HG03095 (cell line): ENCODE measurements at regions not wholly inside any gene's neighbourhood (a gene's known extent, or its start where the extent isn't known, plus 50 kb on each side); places are given as distances from the start of the nearest gene placed in this dataset.
"Not testable (repeated sequence)": the region's sequence is repeated elsewhere in the genome, so short reads cannot be mapped to it uniquely, and the experiment has no call there.

Source experiments
- ATAC-seq: cut with Tn5 transposase; IDR thresholded peaks from one replicate; pipeline ENCODE4 v1.9.1; 2021; ENCODE audit warnings: moderate library complexity; ENCODE audit not compliant: unreplicated experiment

DNA sequence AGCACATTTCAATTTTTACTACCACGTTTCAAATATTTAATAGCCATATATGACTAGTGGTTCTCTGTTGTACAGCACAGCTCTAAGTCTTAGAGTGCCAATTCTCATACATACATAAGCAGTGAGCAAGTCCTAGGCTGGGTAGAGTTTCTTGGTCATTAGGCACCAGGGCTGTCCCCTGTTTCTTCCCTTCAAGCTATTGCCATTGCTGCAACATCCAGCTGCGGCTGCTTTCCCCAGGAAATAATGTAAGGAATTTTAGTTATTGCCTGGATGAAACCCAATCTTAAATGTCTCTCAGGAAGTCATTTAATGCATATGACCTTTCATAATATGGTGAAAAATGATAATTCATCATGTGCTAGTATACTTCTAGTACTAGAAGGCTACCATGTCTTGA is 74.1 kb upstream of the PPP3CA start:
- no peak for ATAC-seq

DNA sequence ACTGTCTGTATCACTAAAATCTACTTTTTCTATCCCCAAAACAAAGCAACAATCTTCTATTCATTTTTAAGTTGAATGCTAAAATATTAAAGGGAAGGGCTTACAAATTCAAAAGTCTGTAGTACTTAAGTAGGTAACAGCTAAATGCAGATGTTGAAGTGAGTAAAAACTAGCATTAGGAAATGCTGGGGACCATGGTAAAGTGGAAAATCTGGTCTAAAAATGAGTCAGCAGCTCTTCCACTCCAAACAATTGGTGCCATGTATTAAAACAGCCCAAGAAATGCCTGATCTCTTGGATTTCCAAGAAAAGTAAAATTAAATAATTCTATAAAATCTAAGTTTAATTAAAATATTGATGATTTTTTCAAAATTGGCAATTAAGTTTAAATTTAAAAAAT is 73.3 kb upstream of the PPP3CA start:
- ATAC-seq = no peak

DNA sequence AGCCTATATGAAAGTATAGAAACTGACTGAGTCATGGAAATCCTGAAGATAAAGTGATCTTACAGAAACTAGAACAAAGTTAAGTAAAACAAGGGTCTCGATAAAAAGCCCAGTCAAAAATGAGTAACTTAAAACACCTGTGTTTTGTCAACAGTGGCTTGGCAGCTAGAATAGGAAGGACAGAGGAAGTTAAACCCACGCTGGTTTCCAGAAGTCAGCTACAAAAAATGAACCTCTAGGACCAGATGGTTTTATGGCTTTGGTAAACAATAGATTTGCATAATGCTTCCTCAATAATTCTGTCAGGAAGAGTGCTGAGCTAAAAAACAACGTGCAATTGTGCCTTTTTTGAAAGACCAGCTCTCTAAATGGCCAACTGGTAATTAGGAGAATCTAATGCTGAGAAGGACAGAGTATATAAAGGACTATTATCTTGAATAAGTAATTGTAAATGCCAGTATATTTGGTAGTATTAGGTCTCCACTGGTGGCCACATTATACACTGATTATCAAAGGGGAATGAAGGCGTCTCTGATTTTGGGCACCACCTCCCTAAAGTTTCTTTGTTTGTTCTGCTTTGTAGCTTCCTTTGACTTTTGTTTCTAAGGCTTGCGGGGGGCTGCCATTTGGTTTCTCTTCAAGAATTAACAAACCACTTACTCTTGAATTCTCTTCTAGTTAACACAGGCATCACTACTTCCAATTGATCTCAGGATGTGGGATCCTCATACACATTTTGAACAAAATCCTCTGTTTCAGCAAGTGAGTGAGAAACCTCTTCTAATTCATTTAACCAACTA is 72.2 kb upstream of the PPP3CA start:
- peak; percentile 77 for ATAC-seq

DNA sequence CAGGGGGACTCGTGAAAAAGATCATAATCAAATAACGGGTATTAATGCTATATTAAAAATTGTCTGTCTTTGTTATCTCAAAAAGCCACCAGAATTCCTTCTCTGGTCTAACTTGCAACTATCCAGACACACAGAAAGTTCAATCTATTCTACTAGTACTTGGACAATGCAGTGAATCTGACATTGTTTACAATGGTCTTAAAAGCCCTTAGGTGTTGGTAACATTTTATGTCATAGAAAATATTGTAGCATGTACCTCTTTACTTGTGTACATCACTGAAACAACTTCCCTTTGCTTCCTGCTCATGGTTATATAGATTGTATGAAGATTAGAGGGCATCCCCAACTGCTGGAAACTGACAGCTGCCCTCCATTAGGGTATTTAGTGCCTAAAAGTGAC is 71.1 kb upstream of the PPP3CA start:
- ATAC-seq = no peak

DNA sequence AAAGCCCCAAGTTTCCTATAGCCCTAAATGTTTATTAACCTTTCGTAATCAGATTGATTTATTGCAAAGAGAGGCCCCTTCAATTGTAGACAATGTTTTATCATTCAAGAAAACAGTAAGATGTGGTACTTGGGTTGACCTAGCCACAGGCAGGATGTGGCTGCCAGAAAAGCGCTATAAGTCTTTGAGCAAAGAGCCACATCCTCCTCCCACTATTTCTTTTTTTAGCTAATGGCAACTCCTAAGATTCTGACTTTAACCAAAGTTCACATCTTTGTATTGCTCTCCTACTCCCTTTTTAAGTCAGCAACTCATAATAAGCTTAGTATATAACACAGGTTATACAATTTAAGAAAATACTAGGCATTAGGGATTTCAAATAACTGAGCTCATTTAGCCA is 70.7 kb upstream of the PPP3CA start:
- peak; percentile 77 for ATAC-seq

DNA sequence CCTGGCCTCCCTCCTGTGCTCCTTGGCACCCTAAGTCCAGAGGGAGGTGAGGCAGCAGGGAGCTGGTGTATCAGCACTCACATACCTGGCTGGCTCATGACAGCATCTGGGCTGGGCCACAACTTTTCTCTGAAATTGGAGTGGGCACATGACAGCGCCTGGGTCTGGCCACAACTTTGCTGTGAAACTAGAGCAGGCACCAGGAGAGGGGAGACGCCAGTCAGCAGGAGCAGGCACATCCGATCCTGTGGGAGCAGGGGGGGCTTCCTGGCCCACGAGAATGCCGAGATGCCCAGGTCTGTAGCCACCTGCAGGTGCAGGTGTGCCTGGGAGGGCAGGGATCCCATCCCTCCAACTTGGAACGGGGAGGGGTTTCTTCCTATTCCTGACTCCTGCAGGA is 69.7 kb upstream of the PPP3CA start:
- ATAC-seq = no peak

DNA sequence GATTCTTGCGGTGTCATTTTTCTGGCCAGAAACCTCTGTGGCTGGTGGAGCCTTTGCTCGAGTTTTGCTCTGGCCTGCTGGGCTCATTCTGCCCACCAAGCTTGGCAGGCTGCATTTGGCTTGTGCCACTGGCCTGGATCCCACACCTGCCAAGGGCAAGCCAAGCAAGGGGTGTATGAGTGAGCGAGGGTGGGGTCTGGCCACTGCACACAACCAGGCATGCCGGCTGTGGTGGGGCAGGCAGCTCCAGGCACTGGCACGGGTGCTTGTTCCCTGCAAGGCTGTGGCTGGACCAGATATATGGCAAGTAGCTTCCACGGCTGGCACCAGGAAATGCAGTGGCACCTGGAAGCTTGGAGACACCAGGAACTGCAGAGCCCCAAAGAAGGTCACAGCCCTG is 68.6 kb upstream of the PPP3CA start:
- no peak for ATAC-seq

DNA sequence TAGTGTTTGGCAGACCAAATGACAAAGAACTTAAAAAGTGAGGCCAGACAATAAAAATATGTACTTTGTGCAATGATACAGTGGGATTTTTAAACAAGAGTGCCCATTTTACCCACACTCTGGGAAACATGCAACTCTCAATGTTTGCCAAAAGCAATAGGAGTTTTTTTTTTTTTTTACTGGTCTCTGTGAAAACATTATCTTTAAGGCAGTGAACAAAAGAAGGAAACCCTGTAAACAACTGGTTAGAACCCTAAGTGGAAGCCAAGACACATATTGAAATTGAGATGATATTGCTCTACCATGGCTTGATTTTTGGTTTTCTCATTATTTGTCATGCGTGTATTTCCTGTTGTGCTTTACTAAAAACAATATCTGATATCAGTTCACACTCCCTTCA is 67.2 kb upstream of the PPP3CA start:
- no peak for ATAC-seq

DNA sequence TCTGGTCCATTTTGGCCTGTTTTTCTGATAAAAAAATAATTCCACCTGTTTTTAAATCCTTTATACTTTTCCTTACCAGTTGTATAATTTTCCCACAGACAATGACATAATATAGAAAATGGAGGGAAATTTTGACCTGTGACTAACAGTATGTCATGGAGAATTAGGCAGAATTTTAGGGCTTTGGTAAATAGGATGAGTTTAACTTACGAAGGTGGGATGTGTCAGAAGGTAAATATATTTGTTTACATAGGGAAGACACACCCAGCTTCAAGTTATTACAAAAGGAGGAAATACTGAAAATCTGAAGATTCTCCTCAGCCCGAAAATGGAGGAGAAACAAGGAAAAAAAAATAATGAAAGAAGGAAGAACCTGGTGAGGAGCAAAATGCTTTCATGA is 64.6 kb upstream of the PPP3CA start:
- no peak for ATAC-seq

DNA sequence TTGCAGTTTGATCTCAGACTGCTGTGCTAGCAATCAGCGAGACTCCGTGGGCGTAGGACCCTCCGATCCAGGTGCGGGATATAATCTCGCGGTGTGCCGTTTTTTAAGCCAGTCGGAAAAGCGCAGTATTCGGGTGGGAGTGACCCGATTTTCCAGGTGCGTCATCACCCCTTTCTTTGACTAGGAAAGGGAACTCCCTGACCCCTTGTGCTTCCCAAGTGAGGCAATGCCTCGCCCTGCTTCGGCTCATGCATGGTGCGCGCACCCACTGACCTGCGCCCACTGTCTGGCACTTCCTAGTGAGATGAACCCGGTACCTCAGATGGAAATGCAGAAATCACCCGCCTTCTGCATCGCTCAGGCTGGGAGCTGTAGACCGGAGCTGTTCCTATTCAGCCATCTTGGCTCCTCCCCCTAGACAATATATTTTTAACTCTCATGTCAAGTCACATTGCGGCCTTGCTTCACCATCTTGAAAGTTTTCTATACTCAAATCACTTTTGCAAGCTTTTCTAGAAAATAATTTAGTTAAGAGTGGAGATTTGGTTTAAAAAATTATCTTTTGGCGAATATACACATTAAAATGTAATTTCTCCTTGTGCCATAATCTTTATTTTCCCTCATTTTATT is 64.1 kb upstream of the PPP3CA start:
- ATAC-seq = not testable (repeated sequence)

DNA sequence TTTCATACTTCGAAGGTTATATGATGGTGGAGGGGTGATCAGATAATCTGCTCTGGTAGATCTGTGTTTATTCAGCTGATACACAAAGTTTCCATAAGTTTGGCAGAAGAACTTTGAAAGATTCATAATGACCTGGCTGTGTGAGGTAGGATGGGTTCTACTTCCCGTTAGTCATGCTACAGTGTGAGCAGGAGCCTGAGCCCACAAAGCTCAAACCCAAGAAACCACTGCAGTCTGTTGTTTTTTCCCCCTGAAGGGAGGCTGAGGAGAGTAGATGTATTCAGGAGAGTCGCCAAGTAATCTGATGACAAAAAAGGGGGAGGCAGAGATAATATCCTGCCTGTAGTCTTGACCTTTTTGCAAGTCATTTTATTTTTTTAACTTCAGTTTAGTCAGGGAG is 52.8 kb upstream of the PPP3CA start:
- no peak for ATAC-seq

DNA sequence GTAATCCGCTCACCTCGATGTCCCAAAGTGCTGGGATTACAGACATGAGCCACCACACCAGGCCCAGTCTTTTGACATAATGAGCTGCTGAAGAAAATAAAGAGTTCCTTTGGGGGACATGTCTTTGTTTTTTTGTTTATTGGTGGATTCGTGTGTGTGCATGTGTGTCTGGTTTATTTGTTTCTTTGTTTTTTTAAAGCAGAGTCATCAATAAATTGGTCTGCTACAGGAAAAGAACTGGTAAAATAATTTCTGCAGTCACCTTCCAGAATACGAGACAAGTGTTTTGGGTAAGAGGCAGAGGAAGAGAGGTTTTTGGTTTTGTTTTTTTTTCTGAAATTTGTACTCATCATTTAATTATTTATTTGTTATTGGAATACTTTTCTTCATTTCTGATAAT is 51.5 kb upstream of the PPP3CA start:
- no peak for ATAC-seq
